ENCODE measurements at regions not wholly inside any gene's neighbourhood (a gene's known extent, or its start where the extent isn't known, plus 50 kb on each side); places are given as distances from the start of the nearest gene placed in this dataset.

GRCh38 chr7:101719123-101719470 is 90.0 kb upstream of the MYL10 start (continued):
- TF ChIP-seq, protein P1, sequence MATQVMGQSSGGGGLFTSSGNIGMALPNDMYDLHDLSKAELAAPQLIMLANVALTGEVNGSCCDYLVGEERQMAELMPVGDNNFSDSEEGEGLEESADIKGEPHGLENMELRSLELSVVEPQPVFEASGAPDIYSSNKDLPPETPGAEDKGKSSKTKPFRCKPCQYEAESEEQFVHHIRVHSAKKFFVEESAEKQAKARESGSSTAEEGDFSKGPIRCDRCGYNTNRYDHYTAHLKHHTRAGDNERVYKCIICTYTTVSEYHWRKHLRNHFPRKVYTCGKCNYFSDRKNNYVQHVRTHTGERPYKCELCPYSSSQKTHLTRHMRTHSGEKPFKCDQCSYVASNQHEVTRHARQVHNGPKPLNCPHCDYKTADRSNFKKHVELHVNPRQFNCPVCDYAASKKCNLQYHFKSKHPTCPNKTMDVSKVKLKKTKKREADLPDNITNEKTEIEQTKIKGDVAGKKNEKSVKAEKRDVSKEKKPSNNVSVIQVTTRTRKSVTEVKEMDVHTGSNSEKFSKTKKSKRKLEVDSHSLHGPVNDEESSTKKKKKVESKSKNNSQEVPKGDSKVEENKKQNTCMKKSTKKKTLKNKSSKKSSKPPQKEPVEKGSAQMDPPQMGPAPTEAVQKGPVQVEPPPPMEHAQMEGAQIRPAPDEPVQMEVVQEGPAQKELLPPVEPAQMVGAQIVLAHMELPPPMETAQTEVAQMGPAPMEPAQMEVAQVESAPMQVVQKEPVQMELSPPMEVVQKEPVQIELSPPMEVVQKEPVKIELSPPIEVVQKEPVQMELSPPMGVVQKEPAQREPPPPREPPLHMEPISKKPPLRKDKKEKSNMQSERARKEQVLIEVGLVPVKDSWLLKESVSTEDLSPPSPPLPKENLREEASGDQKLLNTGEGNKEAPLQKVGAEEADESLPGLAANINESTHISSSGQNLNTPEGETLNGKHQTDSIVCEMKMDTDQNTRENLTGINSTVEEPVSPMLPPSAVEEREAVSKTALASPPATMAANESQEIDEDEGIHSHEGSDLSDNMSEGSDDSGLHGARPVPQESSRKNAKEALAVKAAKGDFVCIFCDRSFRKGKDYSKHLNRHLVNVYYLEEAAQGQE (IDR thresholded peaks at IDR 0.05; ENCODE audit: low read depth, low read length): no peak
- TF ChIP-seq ZNF24 (IDR thresholded peaks at IDR 0.05) (no peak), NFXL1 (IDR thresholded peaks at IDR 0.05; ENCODE audit: borderline replicate concordance) (no peak), SIN3A (IDR thresholded peaks at IDR 0.05; ENCODE audit: low read depth, low read length) (no peak), IKZF1 (conservative IDR thresholded peaks at IDR 0.05) (no peak), SPI1 (IDR thresholded peaks at IDR 0.05; ENCODE audit: borderline replicate concordance, insufficient read depth, low read depth, low read length) (no peak), ZBED1 (IDR thresholded peaks at IDR 0.05; ENCODE audit: borderline replicate concordance) (no peak), E4F1 (IDR thresholded peaks at IDR 0.05; ENCODE audit: borderline replicate concordance, partially characterized antibody) (no peak), JUND (IDR thresholded peaks at IDR 0.05; ENCODE audit: low read depth, low read length) (no peak), CREB1 (IDR thresholded peaks at IDR 0.05; ENCODE audit: low read depth) (no peak)
- TF ChIP-seq, protein P2, sequence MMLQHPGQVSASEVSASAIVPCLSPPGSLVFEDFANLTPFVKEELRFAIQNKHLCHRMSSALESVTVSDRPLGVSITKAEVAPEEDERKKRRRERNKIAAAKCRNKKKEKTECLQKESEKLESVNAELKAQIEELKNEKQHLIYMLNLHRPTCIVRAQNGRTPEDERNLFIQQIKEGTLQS (IDR thresholded peaks at IDR 0.05; ENCODE audit: borderline replicate concordance, extremely low read depth, low read depth, low read length): no peak
